Immature natural killer cell (primary cell): ENCODE measurements at regions not wholly inside any gene's neighbourhood (a gene's known extent, or its start where the extent isn't known, plus 50 kb on each side); places are given as distances from the start of the nearest gene placed in this dataset.
"Not testable (repeated sequence)": the region's sequence is repeated elsewhere in the genome, so short reads cannot be mapped to it uniquely, and the experiment has no call there.

Experiments used
- DNase-seq, 3 donors: peaks; one replicate each; pipeline ENCODE4 v3.0.0; 2022; ENCODE audit warnings: mixed read lengths in 1 of 3
- H3K27ac Mint-ChIP-seq, 6 donors: one replicate each; pipeline ENCODE4 v1.8.0; 2020; ENCODE audit warnings: mixed read lengths in 6 of 6, mild to moderate bottlenecking in 5 of 6, inconsistent platforms in 4 of 6, moderate library complexity in 3 of 6
- H3K27me3 Mint-ChIP-seq, 3 donors: one replicate each; pipeline ENCODE4 v1.8.0; 2020 to 2021; ENCODE audit warnings: low read depth in 3 of 3, mild to moderate bottlenecking in 3 of 3, mixed read lengths in 3 of 3, moderate library complexity in 3 of 3, inconsistent platforms in 1 of 3
- H3K36me3 Mint-ChIP-seq, 3 donors: one replicate each; pipeline ENCODE4 v1.8.0; 2020; ENCODE audit warnings: mixed read lengths in 3 of 3, inconsistent platforms in 2 of 3, mild to moderate bottlenecking in 2 of 3
- H3K4me1 Mint-ChIP-seq, 2 donors: one replicate each; pipeline ENCODE4 v1.8.0; 2020; ENCODE audit warnings: inconsistent platforms in 2 of 2, mild to moderate bottlenecking in 2 of 2, mixed read lengths in 2 of 2, moderate library complexity in 1 of 2
- H3K4me3 Mint-ChIP-seq, 5 donors: one replicate each; pipeline ENCODE4 v1.8.0; 2020; ENCODE audit warnings: mild to moderate bottlenecking in 5 of 5, mixed read lengths in 5 of 5, inconsistent platforms in 3 of 5, moderate library complexity in 3 of 5
- H3K9me3 Mint-ChIP-seq, 6 donors: one replicate each; pipeline ENCODE4 v1.8.0; 2020; ENCODE audit warnings: mild to moderate bottlenecking in 6 of 6, mixed read lengths in 6 of 6, inconsistent platforms in 4 of 6, moderate library complexity in 3 of 6

DNA sequence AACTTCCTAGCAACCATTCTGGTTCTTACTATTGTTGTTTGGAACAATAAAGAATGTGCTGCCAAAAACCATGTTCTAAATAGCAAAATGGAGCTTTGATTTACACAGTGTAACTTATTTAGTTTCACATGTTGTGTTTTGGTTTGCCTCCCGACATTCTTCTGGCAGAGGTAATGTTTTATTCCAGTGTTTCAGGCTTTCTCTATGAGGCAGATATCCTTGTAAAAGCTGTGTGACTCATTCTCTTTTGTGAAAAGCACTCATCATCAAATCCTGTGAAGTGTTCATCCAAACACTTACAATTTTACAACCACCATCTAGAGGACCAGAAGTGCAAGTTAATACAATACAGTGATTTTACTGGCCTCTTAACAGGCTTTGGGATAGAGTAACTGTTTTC is 219.0 kb upstream of the GIMD1 start:
- Mint-ChIP-seq H3K4me1 (peaks cover 0 to 3% of the 10 kb centered on the region in 2 donors), H3K9me3 (peaks cover 0 to 27% (median 6%) of the 10 kb centered on the region in 6 donors), H3K36me3 (no peaks in the 10 kb centered on the region), H3K4me3 (no peak overlapping the region), H3K27me3 (peaks cover 0 to 2% (median 0%) of the 10 kb centered on the region in 3 donors), H3K27ac (no peak overlapping the region)
- no peak for DNase-seq

GRCh38 chr4:106585915-106586349 is 217.4 kb upstream of the GIMD1 start:
- H3K27me3 Mint-ChIP-seq, result peaks cover 0 to 2% (median 0%) of the 10 kb centered on the region in 3 donors
- H3K4me1 Mint-ChIP-seq, result peaks cover 0 to 3% of the 10 kb centered on the region in 2 donors
- no peak overlapping the region for H3K4me3 Mint-ChIP-seq
- no peaks in the 10 kb centered on the region for H3K36me3 Mint-ChIP-seq
- DNase-seq, result no peak
- peaks cover 0 to 21% (median 3%) of the 10 kb centered on the region in 6 donors for H3K9me3 Mint-ChIP-seq
- no peak overlapping the region for H3K27ac Mint-ChIP-seq

GRCh38 chr4:106584337-106584989 is 215.9 kb upstream of the GIMD1 start:
- Mint-ChIP-seq H3K36me3 (no peaks in the 10 kb centered on the region), H3K9me3 (peaks cover 0 to 14% (median 1%) of the 10 kb centered on the region in 6 donors), H3K4me3 (peak overlapping the region in 1 of 5 donors; percentile 7), H3K4me1 (peaks cover 0 to 3% of the 10 kb centered on the region in 2 donors), H3K27me3 (peaks cover 0 to 2% (median 0%) of the 10 kb centered on the region in 3 donors), H3K27ac (no peak overlapping the region)
- DNase-seq, result no peak

GRCh38 chr4:106583567-106583966 is 215.0 kb upstream of the GIMD1 start:
- no peak overlapping the region for H3K27ac Mint-ChIP-seq
- peaks cover 0 to 3% of the 10 kb centered on the region in 2 donors for H3K4me1 Mint-ChIP-seq
- H3K4me3 Mint-ChIP-seq, result no peak overlapping the region
- DNase-seq, result no peak
- H3K27me3 Mint-ChIP-seq, result peaks cover 0 to 2% (median 0%) of the 10 kb centered on the region in 3 donors
- peaks cover 0 to 18% (median 2%) of the 10 kb centered on the region in 6 donors for H3K9me3 Mint-ChIP-seq
- H3K36me3 Mint-ChIP-seq, result no peaks in the 10 kb centered on the region

GRCh38 chr4:106583108-106583507 is 214.5 kb upstream of the GIMD1 start:
- Mint-ChIP-seq H3K27ac (no peak overlapping the region), H3K4me1 (peaks cover 0 to 3% of the 10 kb centered on the region in 2 donors), H3K4me3 (no peak overlapping the region), H3K9me3 (peaks cover 0 to 22% (median 4%) of the 10 kb centered on the region in 6 donors), H3K36me3 (no peaks in the 10 kb centered on the region), H3K27me3 (peaks cover 0 to 2% (median 0%) of the 10 kb centered on the region in 3 donors)
- DNase-seq, result no peak

DNA sequence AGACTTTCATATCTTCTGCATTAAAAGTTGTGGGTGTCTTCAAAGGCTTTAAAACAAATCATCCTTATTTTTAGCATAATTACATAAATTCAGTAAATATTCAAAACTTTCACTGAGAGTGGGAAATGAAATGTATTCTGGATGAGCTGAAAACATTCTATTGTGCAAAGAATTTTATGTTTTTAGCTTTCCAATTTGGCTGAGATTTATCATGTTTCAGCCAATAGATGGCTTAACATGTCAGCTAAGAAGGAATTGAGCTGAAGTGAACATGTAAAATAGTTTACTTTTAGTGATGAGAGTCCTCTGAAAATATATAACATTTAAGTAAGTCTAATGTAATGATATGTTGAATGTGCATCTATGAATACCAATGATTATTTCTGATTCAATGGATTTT is 213.5 kb upstream of the GIMD1 start:
- no peak overlapping the region for H3K4me3 Mint-ChIP-seq
- DNase-seq, result no peak
- peaks cover 0 to 23% (median 4%) of the 10 kb centered on the region in 6 donors for H3K9me3 Mint-ChIP-seq
- no peak overlapping the region for H3K27ac Mint-ChIP-seq
- no peaks in the 10 kb centered on the region for H3K36me3 Mint-ChIP-seq
- peaks cover 0 to 3% of the 10 kb centered on the region in 2 donors for H3K4me1 Mint-ChIP-seq
- no peaks in the 10 kb centered on the region for H3K27me3 Mint-ChIP-seq

- no peak for DNase-seq
- Mint-ChIP-seq H3K4me1 (peaks cover 0 to 2% of the 10 kb centered on the region in 2 donors), H3K9me3 (peaks cover 0 to 19% (median 4%) of the 10 kb centered on the region in 6 donors), H3K4me3 (no peak overlapping the region), H3K27me3 (no peaks in the 10 kb centered on the region), H3K27ac (no peak overlapping the region), H3K36me3 (no peaks in the 10 kb centered on the region)
Observed at GRCh38 chr4:106579236-106579635, 210.7 kb upstream of the GIMD1 start.

GRCh38 chr4:106569146-106570031 is 200.8 kb upstream of the GIMD1 start:
- Mint-ChIP-seq H3K36me3 (no peaks in the 10 kb centered on the region), H3K27me3 (peaks cover 0 to 3% (median 2%) of the 10 kb centered on the region in 3 donors), H3K4me3 (no peak overlapping the region), H3K9me3 (peaks cover 0 to 19% (median 3%) of the 10 kb centered on the region in 6 donors), H3K27ac (peak overlapping the region in 2 of 6 donors; percentile 60 to 62), H3K4me1 (peaks cover 0 to 2% of the 10 kb centered on the region in 2 donors)
- peak in 1 of 3 donors; percentile 33 for DNase-seq

- peaks cover 0 to 3% (median 2%) of the 10 kb centered on the region in 3 donors for H3K27me3 Mint-ChIP-seq
- H3K27ac Mint-ChIP-seq, result no peak overlapping the region
- no peaks in the 10 kb centered on the region for H3K36me3 Mint-ChIP-seq
Observed at GRCh38 chr4:106565727-106566126, 197.1 kb upstream of the GIMD1 start.

DNA sequence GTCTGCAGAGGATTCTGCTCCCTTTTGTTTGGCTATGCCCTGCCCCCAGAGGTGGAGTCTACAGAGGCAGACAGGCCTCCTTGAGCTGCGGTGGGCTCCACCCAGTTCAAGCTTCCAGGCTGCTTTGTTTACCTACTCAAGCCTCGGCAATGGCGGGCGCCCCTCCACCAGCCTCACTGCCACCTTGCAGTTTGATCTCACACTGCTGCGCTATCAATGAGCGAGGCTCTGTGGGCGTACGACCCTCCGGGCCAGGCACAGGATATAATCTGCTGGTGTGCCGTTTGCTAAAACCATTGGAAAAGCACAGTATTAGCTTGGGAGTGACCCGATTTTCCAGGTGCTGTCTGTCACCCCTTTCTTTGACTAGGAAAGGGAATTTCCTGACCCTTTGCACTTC is 195.1 kb upstream of the GIMD1 start:
- H3K27ac Mint-ChIP-seq, H3K4me1 Mint-ChIP-seq, H3K36me3 Mint-ChIP-seq, H3K27me3 Mint-ChIP-seq, H3K4me3 Mint-ChIP-seq, DNase-seq: not testable (repeated sequence)
- peaks cover 9 to 26% (median 19%) of the 10 kb centered on the region in 6 donors for H3K9me3 Mint-ChIP-seq

More at GRCh38 chr4:106565727-106566126, 197.1 kb upstream of the GIMD1 start:
- Mint-ChIP-seq H3K9me3 (peaks cover 5 to 38% (median 16%) of the 10 kb centered on the region in 6 donors), H3K4me1 (peaks cover 0 to 2% of the 10 kb centered on the region in 2 donors), H3K4me3 (no peak overlapping the region)
- DNase-seq, result no peak

- Mint-ChIP-seq H3K27me3 (peaks cover 0 to 1% (median 0%) of the 10 kb centered on the region in 3 donors), H3K4me3 (no peak overlapping the region), H3K9me3 (peaks cover 3 to 26% (median 13%) of the 10 kb centered on the region in 6 donors), H3K36me3 (no peaks in the 10 kb centered on the region), H3K27ac (no peak overlapping the region), H3K4me1 (no peaks in the 10 kb centered on the region)
- DNase-seq, result no peak
Observed at GRCh38 chr4:106551724-106552123, 183.1 kb upstream of the GIMD1 start.

GRCh38 chr4:106548446-106549044 is 180.0 kb upstream of the GIMD1 start:
- Mint-ChIP-seq H3K9me3 (peaks cover 3 to 24% (median 13%) of the 10 kb centered on the region in 6 donors), H3K27me3 (peaks cover 0 to 1% (median 0%) of the 10 kb centered on the region in 3 donors), H3K36me3 (no peaks in the 10 kb centered on the region), H3K4me3 (no peak overlapping the region), H3K4me1 (no peaks in the 10 kb centered on the region), H3K27ac (no peak overlapping the region)
- no peak for DNase-seq

DNA sequence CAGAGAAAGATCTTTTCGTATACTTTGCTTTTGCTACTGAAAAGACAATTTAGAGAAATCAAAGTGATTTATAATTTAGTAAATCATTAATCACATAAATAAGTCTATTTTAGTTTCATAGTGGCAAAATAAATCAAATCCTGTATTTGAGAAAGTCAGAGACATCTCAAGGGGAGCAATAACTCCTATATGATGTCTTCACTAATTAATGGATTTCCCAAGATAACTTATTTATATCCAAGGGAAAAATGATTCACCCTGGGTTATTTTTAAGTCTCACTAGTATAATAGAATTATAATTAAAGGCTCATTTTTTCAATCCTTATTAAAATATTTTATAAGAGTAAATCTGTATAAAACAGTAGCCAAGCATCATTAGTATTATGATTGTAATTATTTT is 177.8 kb upstream of the GIMD1 start:
- Mint-ChIP-seq H3K27me3 (peaks cover 0 to 1% (median 0%) of the 10 kb centered on the region in 3 donors), H3K9me3 (peaks cover 3 to 15% (median 7%) of the 10 kb centered on the region in 6 donors), H3K36me3 (no peaks in the 10 kb centered on the region), H3K27ac (no peak overlapping the region), H3K4me3 (no peak overlapping the region), H3K4me1 (no peaks in the 10 kb centered on the region)
- DNase-seq, result no peak
